Spinal cord (tissue), 9 donors: ENCODE measurements at regions not wholly inside any gene's neighbourhood (a gene's known extent, or its start where the extent isn't known, plus 50 kb on each side); places are given as distances from the start of the nearest gene placed in this dataset.
A peak's percentile ranks its signal among the peaks of the same experiment; 100 is the strongest.

Experiments
- DNase-seq, 6 donors: peaks; one replicate each; pipeline versions ENCODE4 v3.0.0 to v3.0.0-alpha.2; 2013 to 2015; ENCODE audit warnings: low spot score in 6 of 6, low read depth in 4 of 6
- H3K27ac ChIP-seq: one replicate; pipeline ENCODE4 v1.5.1; 2013; ENCODE audit warnings: low read depth, low read length, control low read depth
- H3K27me3 ChIP-seq: one replicate; pipeline ENCODE4 v1.6.1; 2013; ENCODE audit warnings: low read length; ENCODE audit not compliant: control insufficient read depth, insufficient read depth
- H3K36me3 ChIP-seq: one replicate; pipeline ENCODE4 v1.6.1; 2013; ENCODE audit warnings: low read length; ENCODE audit not compliant: control insufficient read depth, insufficient read depth
- H3K4me1 ChIP-seq: one replicate; pipeline ENCODE4 v1.6.1; 2013; ENCODE audit warnings: low read length; ENCODE audit not compliant: control insufficient read depth, insufficient read depth
- H3K4me3 ChIP-seq: one replicate; pipeline ENCODE4 v1.5.1; 2013; ENCODE audit warnings: low read depth, low read length, control low read depth
- H3K9me3 ChIP-seq: one replicate; pipeline ENCODE4 v1.6.1; 2013; ENCODE audit warnings: low read length; ENCODE audit not compliant: control insufficient read depth, insufficient read depth
- WGBS: methylation state at CpG from one replicate; pipeline ENCODE4 v1.1.5; 2013; ENCODE audit warnings: missing lambda C conversion rate; ENCODE audit not compliant: insufficient coverage; 5-methylcytosine and 5-hydroxymethylcytosine counted together
- donor health status: healthy.

GRCh38 chr16:64122177-64122576 lies 999.7 kb downstream of the CDH11 start:
- no peak overlapping the region for H3K27ac ChIP-seq
- DNase-seq: no peak
- H3K4me1 ChIP-seq: no peaks in the 10 kb centered on the region
- H3K36me3 ChIP-seq: no peaks in the 10 kb centered on the region
- H3K27me3 ChIP-seq: no peaks in the 10 kb centered on the region
- H3K4me3 ChIP-seq: no peak overlapping the region
- WGBS: no CpG with 5 or more reads among the region's 2 CpGs
- H3K9me3 ChIP-seq: no peaks in the 10 kb centered on the region

- no CpG with 5 or more reads among the region's 3 CpGs for WGBS
- Histone ChIP-seq H3K4me1 (no peaks in the 10 kb centered on the region), H3K36me3 (no peaks in the 10 kb centered on the region), H3K27ac (no peak overlapping the region), H3K9me3 (no peaks in the 10 kb centered on the region), H3K4me3 (no peak overlapping the region), H3K27me3 (no peaks in the 10 kb centered on the region)
- peak in 1 of 6 donors; percentile 41 for DNase-seq
Observed at GRCh38 chr16:64121473-64121872, 1000.4 kb downstream of the CDH11 start.

DNA sequence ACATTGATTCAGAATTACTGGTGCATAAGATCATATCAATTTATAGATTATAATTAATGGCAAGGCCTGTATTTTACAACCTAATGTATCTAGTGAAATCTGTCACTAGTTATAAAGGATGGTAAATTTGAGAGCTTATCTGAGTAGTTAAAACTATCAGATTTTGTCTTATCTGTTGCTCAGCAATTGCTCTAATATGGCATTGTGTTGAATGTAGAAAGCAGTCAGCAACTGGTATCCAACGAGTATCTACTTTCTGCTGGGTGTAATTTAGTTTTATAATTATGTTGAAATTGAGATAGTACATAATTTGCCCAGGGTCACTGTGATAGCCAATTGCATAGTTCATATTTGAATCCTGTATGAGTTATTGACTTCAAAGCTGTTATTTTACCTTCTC lies 1005.7 kb downstream of the CDH11 start:
- Histone ChIP-seq H3K4me3 (no peak overlapping the region), H3K9me3 (no peaks in the 10 kb centered on the region), H3K4me1 (no peaks in the 10 kb centered on the region), H3K36me3 (no peaks in the 10 kb centered on the region), H3K27me3 (no peaks in the 10 kb centered on the region), H3K27ac (no peak overlapping the region)
- no CpG with 5 or more reads among the region's 1 CpG for WGBS
- DNase-seq: no peak

- Histone ChIP-seq H3K4me1 (no peaks in the 10 kb centered on the region), H3K27me3 (no peaks in the 10 kb centered on the region)
- WGBS: no CpG with 5 or more reads among the region's 2 CpGs
Observed at GRCh38 chr16:64109241-64109640, 1012.6 kb downstream of the CDH11 start.

GRCh38 chr16:64102654-64103053 lies 1019.2 kb downstream of the CDH11 start:
- Histone ChIP-seq H3K27ac (no peak overlapping the region), H3K9me3 (no peaks in the 10 kb centered on the region), H3K27me3 (no peaks in the 10 kb centered on the region), H3K4me1 (no peaks in the 10 kb centered on the region), H3K4me3 (no peak overlapping the region), H3K36me3 (no peaks in the 10 kb centered on the region)
- DNase-seq: no peak
- 72% methylated on average over 2 of the region's 2 CpGs for WGBS

More at GRCh38 chr16:64109241-64109640, 1012.6 kb downstream of the CDH11 start:
- no peak for DNase-seq
- Histone ChIP-seq H3K36me3 (no peaks in the 10 kb centered on the region), H3K9me3 (no peaks in the 10 kb centered on the region), H3K4me3 (no peak overlapping the region), H3K27ac (no peak overlapping the region)

- Histone ChIP-seq H3K4me3 (no peak overlapping the region), H3K27ac (no peak overlapping the region), H3K4me1 (no peaks in the 10 kb centered on the region), H3K36me3 (no peaks in the 10 kb centered on the region), H3K27me3 (no peaks in the 10 kb centered on the region), H3K9me3 (no peaks in the 10 kb centered on the region)
- WGBS: no CpG with 5 or more reads among the region's 1 CpG
- no peak for DNase-seq
Observed at GRCh38 chr16:64098451-64098850, 1023.4 kb downstream of the CDH11 start.

DNA sequence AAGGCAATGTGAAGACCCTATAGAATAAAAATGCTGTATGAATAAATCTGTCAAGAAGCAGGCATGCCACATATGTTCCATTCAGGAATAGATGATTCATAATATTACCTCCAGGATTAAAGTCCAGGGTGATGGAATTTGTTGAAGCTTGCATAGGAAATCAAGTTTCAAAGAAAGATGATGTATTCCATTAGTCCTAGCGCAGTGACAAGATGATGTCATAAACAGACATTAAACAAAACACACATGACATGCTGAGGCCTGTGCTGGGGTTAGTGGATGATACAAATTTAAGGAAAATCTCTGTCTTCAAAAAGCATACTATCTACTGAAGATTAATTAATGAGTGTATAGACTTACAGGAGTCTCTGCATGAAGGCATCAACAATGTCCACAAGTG lies 1025.2 kb downstream of the CDH11 start:
- WGBS: no CpG with 5 or more reads among the region's 1 CpG
- no peaks in the 10 kb centered on the region for H3K4me1 ChIP-seq
- no peak overlapping the region for H3K27ac ChIP-seq
- no peaks in the 10 kb centered on the region for H3K36me3 ChIP-seq
- H3K4me3 ChIP-seq: no peak overlapping the region
- H3K9me3 ChIP-seq: no peaks in the 10 kb centered on the region
- H3K27me3 ChIP-seq: no peaks in the 10 kb centered on the region
- DNase-seq: no peak

DNA sequence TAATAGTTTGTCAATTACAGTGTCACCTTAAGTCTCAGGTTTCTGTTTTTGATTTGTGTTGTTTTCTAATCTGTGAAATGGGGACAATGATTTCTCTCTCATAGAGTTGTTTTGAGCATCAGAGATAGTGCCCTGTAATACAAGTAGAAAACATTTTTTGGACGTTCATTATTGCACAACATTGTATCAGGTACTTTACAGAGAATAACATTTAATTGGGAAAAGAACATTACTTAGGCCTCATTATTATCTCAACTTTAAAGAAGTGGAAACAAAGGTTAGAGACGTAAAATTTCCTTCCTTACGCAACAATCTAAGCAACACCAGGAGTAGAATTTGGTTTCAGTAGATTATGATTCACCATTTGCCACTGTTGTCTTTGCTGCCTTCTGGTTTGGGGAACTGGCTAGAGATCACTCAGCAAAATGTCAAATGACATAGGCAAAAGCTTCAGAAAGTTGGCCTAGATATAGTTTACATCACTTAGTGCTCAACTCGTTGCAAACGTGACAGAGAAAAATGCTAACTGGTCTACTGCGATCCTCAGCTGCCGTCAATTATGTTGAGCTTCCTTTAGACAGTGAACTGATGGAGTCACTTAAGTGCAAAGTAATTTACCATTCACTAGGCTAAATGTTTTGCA lies 1026.8 kb downstream of the CDH11 start:
- Histone ChIP-seq H3K27ac (no peak overlapping the region), H3K4me1 (no peaks in the 10 kb centered on the region), H3K36me3 (no peaks in the 10 kb centered on the region), H3K4me3 (no peak overlapping the region), H3K27me3 (no peaks in the 10 kb centered on the region), H3K9me3 (no peaks in the 10 kb centered on the region)
- WGBS: 63% methylated on average over 3 of the region's 7 CpGs
- DNase-seq: peak in 1 of 6 donors; percentile 16

DNA sequence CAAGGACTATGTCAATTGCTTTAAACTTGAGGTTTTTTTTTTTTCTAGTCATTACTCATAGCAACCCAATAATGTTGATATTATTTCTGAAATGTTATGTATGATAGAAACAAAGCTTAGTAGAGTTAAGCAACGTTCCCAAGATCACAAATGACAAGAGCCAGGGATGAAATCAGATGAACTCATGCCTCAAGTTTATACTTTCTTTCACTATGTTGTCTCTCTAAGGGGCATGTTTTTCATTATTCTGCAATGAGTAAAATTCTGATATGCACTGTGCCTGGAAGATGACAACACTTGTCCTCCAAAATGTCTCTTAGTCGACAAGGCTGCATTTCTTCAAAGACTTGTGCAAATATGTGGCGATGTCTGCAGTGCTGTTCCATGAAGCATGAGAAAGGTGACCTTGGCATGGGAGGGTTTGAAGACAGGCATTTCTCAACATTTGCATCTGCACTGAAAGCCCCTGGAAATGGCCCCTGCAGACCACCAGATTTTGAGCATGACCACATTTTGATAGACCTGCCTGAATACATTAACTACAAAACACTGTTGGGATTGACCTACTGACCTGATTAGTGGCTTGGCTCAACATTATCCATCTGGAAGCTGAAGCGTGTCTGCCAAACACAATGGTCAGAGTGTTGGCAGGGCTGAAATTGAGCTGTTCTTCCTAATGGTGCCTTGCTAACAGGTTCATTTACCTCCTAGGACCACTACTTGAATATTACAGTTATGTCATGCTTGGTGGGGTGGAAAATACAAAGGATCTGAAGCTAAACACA lies 1027.5 kb downstream of the CDH11 start:
- WGBS: no CpG with 5 or more reads among the region's 4 CpGs
- Histone ChIP-seq H3K4me1 (no peaks in the 10 kb centered on the region), H3K27me3 (no peaks in the 10 kb centered on the region), H3K9me3 (no peaks in the 10 kb centered on the region), H3K36me3 (no peaks in the 10 kb centered on the region), H3K4me3 (no peak overlapping the region), H3K27ac (no peak overlapping the region)
- peak in 1 of 6 donors; percentile 17 for DNase-seq

DNA sequence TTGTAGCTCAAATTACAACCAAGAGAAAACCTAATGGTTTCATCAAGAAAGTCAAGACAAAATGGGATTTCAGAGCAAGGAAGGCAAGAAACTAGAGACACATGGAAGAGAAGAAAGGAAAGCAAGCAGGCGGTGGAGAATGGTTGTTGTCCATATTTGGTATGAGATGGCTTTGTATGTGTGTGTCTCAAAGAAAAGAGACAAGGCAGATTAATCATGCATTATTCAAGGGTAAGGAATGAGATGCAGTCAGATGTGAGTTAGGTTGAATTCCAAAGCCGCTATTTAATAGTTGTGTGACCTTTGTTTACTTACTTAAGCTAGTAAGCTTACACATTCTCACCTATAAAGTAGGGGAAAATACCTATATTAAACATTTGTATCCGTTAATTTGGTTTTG lies 1029.6 kb downstream of the CDH11 start:
- H3K4me1 ChIP-seq: no peaks in the 10 kb centered on the region
- H3K27ac ChIP-seq: no peak overlapping the region
- H3K27me3 ChIP-seq: no peaks in the 10 kb centered on the region
- no peak for DNase-seq
- H3K9me3 ChIP-seq: no peaks in the 10 kb centered on the region
- no peaks in the 10 kb centered on the region for H3K36me3 ChIP-seq
- H3K4me3 ChIP-seq: no peak overlapping the region
- WGBS: 80% methylated on average over 1 of the region's 3 CpGs
